Sigmoid colon (tissue), 6 donors: ENCODE measurements at regions not wholly inside any gene's neighbourhood (a gene's known extent, or its start where the extent isn't known, plus 50 kb on each side); places are given as distances from the start of the nearest gene placed in this dataset.

Source experiments
- DNase-seq: peaks from one replicate; pipeline ENCODE4 v3.0.0-alpha.2; 2019
- H3K27ac ChIP-seq, 4 donors: fragments of 200-600 bp; sonication (generic); one replicate each; pipeline ENCODE4 v1.5.1; 2016 to 2019; ENCODE audit warnings: mild to moderate bottlenecking in 1 of 4
- H3K27me3 ChIP-seq, 3 donors: fragments of 200-600 bp; sonication (generic); one replicate each; pipeline ENCODE4 v1.5.1; 2019; ENCODE audit warnings: mild to moderate bottlenecking in 1 of 3
- H3K36me3 ChIP-seq, 4 donors: fragments of 200-600 bp; sonication (generic); one replicate each; pipeline ENCODE4 v1.5.1; 2016 to 2019
- H3K4me1 ChIP-seq, 4 donors: fragments of 200-600 bp; sonication (generic); one replicate each; pipeline ENCODE4 v1.5.1; 2017 to 2019
- H3K4me3 ChIP-seq, 4 donors: fragments of 200-600 bp; sonication (generic); one replicate each; pipeline ENCODE4 v1.5.1; 2017 to 2019; ENCODE audit warnings: mild to moderate bottlenecking in 2 of 4, moderate library complexity in 1 of 4
- H3K9me3 ChIP-seq, 4 donors: fragments of 200-600 bp in 3 of 4; sonication (generic) in 3 of 4; one replicate each; pipeline versions ENCODE4 v1.5.1 to v1.6.1; 2013 to 2019
- CTCF ChIP-seq, 4 experiments: fragments of 450-650 bp in 3 of 4; fragments of 200-600 bp in 1 of 4; IDR thresholded peaks; one replicate each; pipeline ENCODE4 v1.5.1; 2016 to 2019; ENCODE audit warnings: antibody characterized with exemption in 4 of 4, mild to moderate bottlenecking in 3 of 4, moderate library complexity in 2 of 4
- EP300 ChIP-seq, 4 donors: sonication (generic); formaldehyde crosslinking; IDR thresholded peaks; one replicate each; pipeline ENCODE4 v1.6.1; 2017; ENCODE audit warnings: antibody characterized with exemption in 4 of 4
- POLR2A ChIP-seq, 2 donors: fragments of 450-650 bp; IDR thresholded peaks; one replicate each; pipeline ENCODE4 v1.6.1; 2016; ENCODE audit warnings: antibody characterized with exemption in 2 of 2, mild to moderate bottlenecking in 2 of 2, moderate library complexity in 2 of 2
- POLR2AphosphoS5 ChIP-seq, 4 donors: sonication (generic); formaldehyde crosslinking; IDR thresholded peaks; one replicate each; pipeline ENCODE4 v1.6.1; 2017; ENCODE audit warnings: antibody characterized with exemption in 4 of 4
- WGBS, 2 donors: extraction: QIAGEN DNeasy Blood & Tissue Kit; methylation state at CpG; one replicate each; pipeline ENCODE4 v1.1.7; 2013; 5-methylcytosine and 5-hydroxymethylcytosine counted together
- intact Hi-C: fragments of 100-400 bp; cut with DNase I; formaldehyde crosslinking; loops from one replicate; pipeline ENCODE4 v1.15.1; 2023
- donor health status: healthy with polysubstance abuse.
- donor health status: healthy.

GRCh38 chr4:24102621-24103020 is 212.8 kb upstream of the PPARGC1A start:
- DNase-seq, result no peak
- H3K4me1 ChIP-seq, result peaks cover 0 to 27% (median 13%) of the 10 kb centered on the region in 4 donors
- no peaks in the 10 kb centered on the region for H3K9me3 ChIP-seq
- H3K36me3 ChIP-seq, result no peaks in the 10 kb centered on the region
- no peak overlapping the region for H3K4me3 ChIP-seq
- no peak overlapping the region for H3K27ac ChIP-seq
- TF ChIP-seq CTCF (IDR thresholded peaks at IDR 0.05) (no peak), EP300 (IDR thresholded peaks at IDR 0.05) (no peak), POLR2A (IDR thresholded peaks at IDR 0.05) (no peak), POLR2AphosphoS5 (IDR thresholded peaks at IDR 0.05) (no peak)
- intact Hi-C loops, result no loop called here
- no peaks in the 10 kb centered on the region for H3K27me3 ChIP-seq
- 87 to 89% methylated on average over 4 of the region's 4 CpGs for WGBS, 2 donors

GRCh38 chr4:24096603-24097002 is 206.8 kb upstream of the PPARGC1A start:
- H3K36me3 ChIP-seq, result no peaks in the 10 kb centered on the region
- intact Hi-C loops, result no loop called here
- DNase-seq, result no peak
- TF ChIP-seq CTCF (IDR thresholded peaks at IDR 0.05), result no peak
- no peak for TF ChIP-seq EP300 (IDR thresholded peaks at IDR 0.05)
- TF ChIP-seq POLR2A (IDR thresholded peaks at IDR 0.05), result no peak
- no peak for TF ChIP-seq POLR2AphosphoS5 (IDR thresholded peaks at IDR 0.05)
- no peaks in the 10 kb centered on the region for H3K4me1 ChIP-seq
- no peak overlapping the region for H3K4me3 ChIP-seq
- H3K27me3 ChIP-seq, result no peaks in the 10 kb centered on the region
- 86 to 88% methylated on average over 2 of the region's 2 CpGs for WGBS, 2 donors
- no peak overlapping the region for H3K27ac ChIP-seq
- no peaks in the 10 kb centered on the region for H3K9me3 ChIP-seq

GRCh38 chr4:24094726-24095125 is 204.9 kb upstream of the PPARGC1A start:
- Histone ChIP-seq H3K9me3 (no peaks in the 10 kb centered on the region), H3K36me3 (no peaks in the 10 kb centered on the region), H3K27me3 (no peaks in the 10 kb centered on the region), H3K4me1 (no peaks in the 10 kb centered on the region), H3K4me3 (no peak overlapping the region), H3K27ac (no peak overlapping the region)
- 69 to 80% methylated on average over 2 of the region's 2 CpGs for WGBS, 2 donors
- intact Hi-C loops, result no loop called here
- DNase-seq, result no peak
- TF ChIP-seq POLR2AphosphoS5 (IDR thresholded peaks at IDR 0.05), result no peak

- no peaks in the 10 kb centered on the region for H3K4me1 ChIP-seq
- H3K27me3 ChIP-seq, result no peaks in the 10 kb centered on the region
- 89 to 94% methylated on average over 2 of the region's 2 CpGs for WGBS, 2 donors
- H3K9me3 ChIP-seq, result no peaks in the 10 kb centered on the region
- H3K27ac ChIP-seq, result no peak overlapping the region
- no peak for DNase-seq
- intact Hi-C loops, result no loop called here
- no peak overlapping the region for H3K4me3 ChIP-seq
- H3K36me3 ChIP-seq, result no peaks in the 10 kb centered on the region
- TF ChIP-seq POLR2A (IDR thresholded peaks at IDR 0.05) (no peak), EP300 (IDR thresholded peaks at IDR 0.05) (no peak), POLR2AphosphoS5 (IDR thresholded peaks at IDR 0.05) (no peak), CTCF (IDR thresholded peaks at IDR 0.05) (no peak)
These were observed 203.6 kb upstream of the PPARGC1A start for GRCh38 chr4:24093446-24093845.

GRCh38 chr4:24091639-24092233 is 201.9 kb upstream of the PPARGC1A start:
- Histone ChIP-seq H3K27ac (no peak overlapping the region), H3K36me3 (no peaks in the 10 kb centered on the region)
- 84 to 88% methylated on average over 6 of the region's 6 CpGs for WGBS, 2 donors

More at GRCh38 chr4:24091639-24092233, 201.9 kb upstream of the PPARGC1A start:
- no peak overlapping the region for H3K4me3 ChIP-seq
- no peaks in the 10 kb centered on the region for H3K9me3 ChIP-seq
- H3K27me3 ChIP-seq, result no peaks in the 10 kb centered on the region
- no peak for DNase-seq
- no peaks in the 10 kb centered on the region for H3K4me1 ChIP-seq
- TF ChIP-seq POLR2A (IDR thresholded peaks at IDR 0.05) (no peak), CTCF (IDR thresholded peaks at IDR 0.05) (no peak), EP300 (IDR thresholded peaks at IDR 0.05) (no peak), POLR2AphosphoS5 (IDR thresholded peaks at IDR 0.05) (no peak)
- intact Hi-C loops, result no loop called here
